ENCODE measurements at regions not wholly inside any gene's neighbourhood (a gene's known extent, or its start where the extent isn't known, plus 50 kb on each side); places are given as distances from the start of the nearest gene placed in this dataset.

- TF ChIP-seq, protein P1, sequence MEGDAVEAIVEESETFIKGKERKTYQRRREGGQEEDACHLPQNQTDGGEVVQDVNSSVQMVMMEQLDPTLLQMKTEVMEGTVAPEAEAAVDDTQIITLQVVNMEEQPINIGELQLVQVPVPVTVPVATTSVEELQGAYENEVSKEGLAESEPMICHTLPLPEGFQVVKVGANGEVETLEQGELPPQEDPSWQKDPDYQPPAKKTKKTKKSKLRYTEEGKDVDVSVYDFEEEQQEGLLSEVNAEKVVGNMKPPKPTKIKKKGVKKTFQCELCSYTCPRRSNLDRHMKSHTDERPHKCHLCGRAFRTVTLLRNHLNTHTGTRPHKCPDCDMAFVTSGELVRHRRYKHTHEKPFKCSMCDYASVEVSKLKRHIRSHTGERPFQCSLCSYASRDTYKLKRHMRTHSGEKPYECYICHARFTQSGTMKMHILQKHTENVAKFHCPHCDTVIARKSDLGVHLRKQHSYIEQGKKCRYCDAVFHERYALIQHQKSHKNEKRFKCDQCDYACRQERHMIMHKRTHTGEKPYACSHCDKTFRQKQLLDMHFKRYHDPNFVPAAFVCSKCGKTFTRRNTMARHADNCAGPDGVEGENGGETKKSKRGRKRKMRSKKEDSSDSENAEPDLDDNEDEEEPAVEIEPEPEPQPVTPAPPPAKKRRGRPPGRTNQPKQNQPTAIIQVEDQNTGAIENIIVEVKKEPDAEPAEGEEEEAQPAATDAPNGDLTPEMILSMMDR (conservative IDR thresholded peaks at IDR 0.05 in 1 of 2, IDR thresholded peaks at IDR 0.05 in 1 of 2; ENCODE audit: extremely low read depth in 1 of 2, insufficient read depth in 1 of 2, low read depth in 1 of 2, low read length in 2 of 2) = no peak
- TF ChIP-seq EZH2 (IDR thresholded peaks at IDR 0.05; ENCODE audit: borderline replicate concordance, low read length) = no peak
Observed at GRCh38 chr2:61774351-61774750, 79.5 kb downstream of the FAM161A start.
